Mucosa of gallbladder (tissue), 1 donor: ENCODE measurements at regions not wholly inside any gene's neighbourhood (a gene's known extent, or its start where the extent isn't known, plus 50 kb on each side); places are given as distances from the start of the nearest gene placed in this dataset.

ENCODE experiments used
- DNase-seq: peaks from one replicate; pipeline ENCODE4 v3.0.0-alpha.2; 2020; ENCODE audit warnings: low spot score
- donor health status: DM: no; HTN: no; CAD: no.

GRCh38 chr10:78975926-78976325 is 92.8 kb upstream of the ZMIZ1 start:
- no peak for DNase-seq

GRCh38 chr10:78976825-78977755 is 91.7 kb upstream of the ZMIZ1 start:
- no peak for DNase-seq

- no peak for DNase-seq
Measured at GRCh38 chr10:78979938-78980337, 88.8 kb upstream of the ZMIZ1 start.

- DNase-seq = no peak
Measured at GRCh38 chr10:78980354-78980753, 88.4 kb upstream of the ZMIZ1 start.

- no peak for DNase-seq
Measured at GRCh38 chr10:78980815-78981214, 88.0 kb upstream of the ZMIZ1 start.

GRCh38 chr10:78981257-78981969 is 87.4 kb upstream of the ZMIZ1 start:
- DNase-seq = no peak

- DNase-seq = no peak
Measured at GRCh38 chr10:78981970-78982281, 86.8 kb upstream of the ZMIZ1 start.

GRCh38 chr10:78982726-78983125 is 86.0 kb upstream of the ZMIZ1 start:
- no peak for DNase-seq

- DNase-seq = no peak
Measured at GRCh38 chr10:78983608-78984007, 85.2 kb upstream of the ZMIZ1 start.

GRCh38 chr10:78985973-78986818 is 82.6 kb upstream of the ZMIZ1 start:
- DNase-seq = no peak

GRCh38 chr10:78991187-78991586 is 77.6 kb upstream of the ZMIZ1 start:
- no peak for DNase-seq

- no peak for DNase-seq
Measured at GRCh38 chr10:78992333-78992732, 76.4 kb upstream of the ZMIZ1 start.

GRCh38 chr10:78993261-78993945 is 75.4 kb upstream of the ZMIZ1 start:
- no peak for DNase-seq

- DNase-seq = no peak
Measured at GRCh38 chr10:78995987-78996791, 72.6 kb upstream of the ZMIZ1 start.

GRCh38 chr10:78996792-78997129 is 72.0 kb upstream of the ZMIZ1 start:
- DNase-seq = no peak

GRCh38 chr10:78997635-78998618 is 70.8 kb upstream of the ZMIZ1 start:
- no peak for DNase-seq

GRCh38 chr10:79001082-79001885 is 67.5 kb upstream of the ZMIZ1 start:
- DNase-seq = no peak

- no peak for DNase-seq
Measured at GRCh38 chr10:79002336-79002735, 66.4 kb upstream of the ZMIZ1 start.
